H1 (cell line): ENCODE measurements at regions not wholly inside any gene's neighbourhood (a gene's known extent, or its start where the extent isn't known, plus 50 kb on each side); places are given as distances from the start of the nearest gene placed in this dataset.

Experiments
- CHD7 ChIP-seq: fragments of 300-600 bp; sonication (generic); IDR thresholded peaks from 2 replicates; pipeline ENCODE4 v1.7.1; 2012; ENCODE audit warnings: low read length, moderate library complexity, mild to moderate bottlenecking, inconsistent platforms; ENCODE audit not compliant: insufficient replicate concordance

DNA sequence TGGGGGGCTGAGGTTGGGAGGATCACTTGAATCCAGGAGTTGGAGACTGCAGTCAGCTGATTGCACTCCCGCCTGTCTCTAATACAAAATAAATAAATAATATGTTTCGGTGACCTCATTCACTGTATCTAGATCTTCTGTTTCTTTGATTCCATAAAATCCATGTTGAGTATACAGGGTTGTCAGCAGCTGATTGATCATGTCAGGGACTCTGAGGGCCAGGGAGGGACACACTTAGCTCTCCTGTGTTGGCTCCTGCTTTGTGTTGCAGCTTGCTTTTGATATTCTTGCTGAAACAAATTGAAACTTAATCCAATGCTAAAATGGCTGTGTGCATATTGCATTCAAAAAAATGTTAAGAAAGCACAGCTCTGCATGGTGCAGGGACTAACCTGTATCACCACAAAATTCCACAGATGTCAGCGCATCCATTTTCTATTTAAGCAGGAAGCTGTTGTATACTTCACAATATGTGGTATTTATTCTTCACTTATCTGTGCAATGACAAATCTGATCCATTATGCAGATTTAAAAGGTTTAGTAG, 454.5 kb downstream of the CDH11 start (continued):
- no peak for TF ChIP-seq CHD7
